PFSK-1 (cell line): ENCODE measurements at regions not wholly inside any gene's neighbourhood (a gene's known extent, or its start where the extent isn't known, plus 50 kb on each side); places are given as distances from the start of the nearest gene placed in this dataset.

Experiments
- POLR2AphosphoS5 ChIP-seq: IDR thresholded peaks from 2 replicates; pipeline ENCODE4 v1.6.1; 2012; ENCODE audit warnings: low read depth, mild to moderate bottlenecking, control low read depth, low read length, moderate library complexity
- SIN3A ChIP-seq: IDR thresholded peaks from 2 replicates; pipeline ENCODE4 v1.6.1; 2012; ENCODE audit warnings: mild to moderate bottlenecking, low read length, moderate library complexity, borderline replicate concordance; ENCODE audit not compliant: insufficient read depth
- TAF1 ChIP-seq: IDR thresholded peaks from 2 replicates; pipeline ENCODE4 v1.6.1; 2012; ENCODE audit warnings: low read length, control low read depth, borderline replicate concordance; ENCODE audit not compliant: insufficient read depth
- TF ChIP-seq, protein P1 (sequence below), 2 experiments: IDR thresholded peaks; 2 replicates each; pipeline versions ENCODE4 v1.6.1 to v1.8.0; 2011 to 2012; ENCODE audit warnings: low read depth in 2 of 2, low read length in 2 of 2, control low read depth in 1 of 2, inconsistent platforms in 1 of 2, mild to moderate bottlenecking in 1 of 2, moderate library complexity in 1 of 2; ENCODE audit not compliant: insufficient read depth in 1 of 2

DNA sequence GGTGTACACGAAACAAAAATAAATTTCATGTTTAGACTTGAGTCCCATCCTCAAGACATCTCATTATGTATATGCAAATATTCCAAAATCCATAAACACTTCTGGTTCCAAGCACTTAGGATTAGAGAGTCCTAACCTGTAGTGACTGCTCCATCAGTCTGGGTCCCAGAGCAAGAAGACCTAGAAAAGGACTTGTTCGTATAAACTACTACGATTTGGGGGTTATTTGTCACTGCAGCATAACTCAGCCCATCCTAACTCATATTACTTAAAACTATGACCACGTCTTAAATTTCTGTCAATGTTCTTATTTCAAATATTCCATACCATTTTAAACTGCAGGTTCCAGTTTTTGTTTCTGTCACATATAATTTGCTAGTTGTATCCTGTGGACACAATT, 463.0 kb downstream of the AGTPBP1 start:
- TF ChIP-seq TAF1 (no peak), POLR2AphosphoS5 (no peak), SIN3A (no peak)
- TF ChIP-seq, protein P1, sequence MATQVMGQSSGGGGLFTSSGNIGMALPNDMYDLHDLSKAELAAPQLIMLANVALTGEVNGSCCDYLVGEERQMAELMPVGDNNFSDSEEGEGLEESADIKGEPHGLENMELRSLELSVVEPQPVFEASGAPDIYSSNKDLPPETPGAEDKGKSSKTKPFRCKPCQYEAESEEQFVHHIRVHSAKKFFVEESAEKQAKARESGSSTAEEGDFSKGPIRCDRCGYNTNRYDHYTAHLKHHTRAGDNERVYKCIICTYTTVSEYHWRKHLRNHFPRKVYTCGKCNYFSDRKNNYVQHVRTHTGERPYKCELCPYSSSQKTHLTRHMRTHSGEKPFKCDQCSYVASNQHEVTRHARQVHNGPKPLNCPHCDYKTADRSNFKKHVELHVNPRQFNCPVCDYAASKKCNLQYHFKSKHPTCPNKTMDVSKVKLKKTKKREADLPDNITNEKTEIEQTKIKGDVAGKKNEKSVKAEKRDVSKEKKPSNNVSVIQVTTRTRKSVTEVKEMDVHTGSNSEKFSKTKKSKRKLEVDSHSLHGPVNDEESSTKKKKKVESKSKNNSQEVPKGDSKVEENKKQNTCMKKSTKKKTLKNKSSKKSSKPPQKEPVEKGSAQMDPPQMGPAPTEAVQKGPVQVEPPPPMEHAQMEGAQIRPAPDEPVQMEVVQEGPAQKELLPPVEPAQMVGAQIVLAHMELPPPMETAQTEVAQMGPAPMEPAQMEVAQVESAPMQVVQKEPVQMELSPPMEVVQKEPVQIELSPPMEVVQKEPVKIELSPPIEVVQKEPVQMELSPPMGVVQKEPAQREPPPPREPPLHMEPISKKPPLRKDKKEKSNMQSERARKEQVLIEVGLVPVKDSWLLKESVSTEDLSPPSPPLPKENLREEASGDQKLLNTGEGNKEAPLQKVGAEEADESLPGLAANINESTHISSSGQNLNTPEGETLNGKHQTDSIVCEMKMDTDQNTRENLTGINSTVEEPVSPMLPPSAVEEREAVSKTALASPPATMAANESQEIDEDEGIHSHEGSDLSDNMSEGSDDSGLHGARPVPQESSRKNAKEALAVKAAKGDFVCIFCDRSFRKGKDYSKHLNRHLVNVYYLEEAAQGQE (IDR thresholded peaks at IDR 0.05; ENCODE audit: insufficient read depth in 1 of 2, low read depth in 2 of 2, low read length in 2 of 2): no peak
